GM21619 (cell line): ENCODE measurements at regions not wholly inside any gene's neighbourhood (a gene's known extent, or its start where the extent isn't known, plus 50 kb on each side); places are given as distances from the start of the nearest gene placed in this dataset.
"Not testable (repeated sequence)": the region's sequence is repeated elsewhere in the genome, so short reads cannot be mapped to it uniquely, and the experiment has no call there.

ENCODE experiments used
- ATAC-seq: cut with Tn5 transposase; IDR thresholded peaks from one replicate; pipeline ENCODE4 v1.9.1; 2021; ENCODE audit not compliant: unreplicated experiment

GRCh38 chr21:6093870-6094269 lies 4427.5 kb upstream of the TPTE start:
- ATAC-seq = not testable (repeated sequence)

GRCh38 chr21:6095304-6095703 lies 4426.1 kb upstream of the TPTE start:
- not testable (repeated sequence) for ATAC-seq

GRCh38 chr21:6096560-6097424 lies 4424.6 kb upstream of the TPTE start:
- not testable (repeated sequence) for ATAC-seq

GRCh38 chr21:6097736-6098135 lies 4423.6 kb upstream of the TPTE start:
- not testable (repeated sequence) for ATAC-seq

GRCh38 chr21:6098191-6098935 lies 4423.0 kb upstream of the TPTE start:
- ATAC-seq = not testable (repeated sequence)

- not testable (repeated sequence) for ATAC-seq
These were observed 4419.8 kb upstream of the TPTE start for GRCh38 chr21:6101588-6101987.

GRCh38 chr21:6104546-6104945 lies 4416.8 kb upstream of the TPTE start:
- not testable (repeated sequence) for ATAC-seq

- ATAC-seq = not testable (repeated sequence)
These were observed 4414.5 kb upstream of the TPTE start for GRCh38 chr21:6106686-6107567.

- ATAC-seq = not testable (repeated sequence)
These were observed 4412.5 kb upstream of the TPTE start for GRCh38 chr21:6108894-6109293.

- not testable (repeated sequence) for ATAC-seq
These were observed 4411.6 kb upstream of the TPTE start for GRCh38 chr21:6109774-6110173.

GRCh38 chr21:6110716-6111343 lies 4410.6 kb upstream of the TPTE start:
- peak; percentile 63 for ATAC-seq

GRCh38 chr21:6111354-6111753 lies 4410.0 kb upstream of the TPTE start:
- not testable (repeated sequence) for ATAC-seq

- not testable (repeated sequence) for ATAC-seq
These were observed 4403.0 kb upstream of the TPTE start for GRCh38 chr21:6118336-6118735.

GRCh38 chr21:6120863-6121262 lies 4400.5 kb upstream of the TPTE start:
- not testable (repeated sequence) for ATAC-seq

- ATAC-seq = not testable (repeated sequence)
These were observed 4398.8 kb upstream of the TPTE start for GRCh38 chr21:6122629-6123028.

- not testable (repeated sequence) for ATAC-seq
These were observed 4398.2 kb upstream of the TPTE start for GRCh38 chr21:6123224-6123623.

GRCh38 chr21:6125549-6126240 lies 4395.7 kb upstream of the TPTE start:
- not testable (repeated sequence) for ATAC-seq

- ATAC-seq = peak; percentile 56
These were observed 4394.2 kb upstream of the TPTE start for GRCh38 chr21:6126976-6127732.

- ATAC-seq = not testable (repeated sequence)
These were observed 4390.6 kb upstream of the TPTE start for GRCh38 chr21:6130734-6131133.
